Esophagus muscularis mucosa (tissue), 4 donors: ENCODE measurements at regions not wholly inside any gene's neighbourhood (a gene's known extent, or its start where the extent isn't known, plus 50 kb on each side); places are given as distances from the start of the nearest gene placed in this dataset.

Experiments
- EP300 ChIP-seq: sonication (generic); formaldehyde crosslinking; IDR thresholded peaks from one replicate; pipeline ENCODE4 v1.6.1; 2017; ENCODE audit warnings: antibody characterized with exemption
- POLR2A ChIP-seq: fragments of 450-650 bp; IDR thresholded peaks from one replicate; pipeline ENCODE4 v1.6.1; 2017; ENCODE audit warnings: antibody characterized with exemption, moderate library complexity, mild to moderate bottlenecking, low read depth
- POLR2AphosphoS5 ChIP-seq, 2 donors: sonication (generic); formaldehyde crosslinking; IDR thresholded peaks; one replicate each; pipeline ENCODE4 v1.6.1; 2017; ENCODE audit warnings: antibody characterized with exemption in 2 of 2
- TF ChIP-seq, protein P1 (sequence below), 3 experiments: fragments of 200-600 bp in 2 of 3; fragments of 450-650 bp in 1 of 3; sonication (generic) in 2 of 3; IDR thresholded peaks; one replicate each; pipeline ENCODE4 v1.5.1; 2017 to 2019; ENCODE audit warnings: antibody characterized with exemption in 3 of 3, mild to moderate bottlenecking in 2 of 3, moderate library complexity in 1 of 3

DNA sequence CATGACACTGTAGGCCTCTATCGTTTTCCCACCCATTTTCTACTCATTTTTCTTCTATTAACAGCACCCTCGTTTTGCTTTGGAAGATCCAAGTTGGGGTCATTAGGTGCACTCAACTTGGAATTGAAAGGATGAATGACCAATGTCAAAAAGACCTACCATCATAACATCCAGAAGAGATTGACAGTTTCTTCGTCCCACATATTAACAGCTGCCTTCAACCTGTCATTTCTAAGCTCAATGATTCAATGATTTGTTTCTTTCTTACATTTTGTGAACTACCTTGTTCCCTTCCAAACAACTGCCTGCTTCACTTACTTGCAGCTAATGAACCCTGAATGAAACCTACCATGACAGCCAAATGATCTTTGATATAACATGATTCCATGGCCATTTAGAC is 224.0 kb upstream of the KCNH7 start:
- TF ChIP-seq EP300 = no peak
- TF ChIP-seq, protein P1, sequence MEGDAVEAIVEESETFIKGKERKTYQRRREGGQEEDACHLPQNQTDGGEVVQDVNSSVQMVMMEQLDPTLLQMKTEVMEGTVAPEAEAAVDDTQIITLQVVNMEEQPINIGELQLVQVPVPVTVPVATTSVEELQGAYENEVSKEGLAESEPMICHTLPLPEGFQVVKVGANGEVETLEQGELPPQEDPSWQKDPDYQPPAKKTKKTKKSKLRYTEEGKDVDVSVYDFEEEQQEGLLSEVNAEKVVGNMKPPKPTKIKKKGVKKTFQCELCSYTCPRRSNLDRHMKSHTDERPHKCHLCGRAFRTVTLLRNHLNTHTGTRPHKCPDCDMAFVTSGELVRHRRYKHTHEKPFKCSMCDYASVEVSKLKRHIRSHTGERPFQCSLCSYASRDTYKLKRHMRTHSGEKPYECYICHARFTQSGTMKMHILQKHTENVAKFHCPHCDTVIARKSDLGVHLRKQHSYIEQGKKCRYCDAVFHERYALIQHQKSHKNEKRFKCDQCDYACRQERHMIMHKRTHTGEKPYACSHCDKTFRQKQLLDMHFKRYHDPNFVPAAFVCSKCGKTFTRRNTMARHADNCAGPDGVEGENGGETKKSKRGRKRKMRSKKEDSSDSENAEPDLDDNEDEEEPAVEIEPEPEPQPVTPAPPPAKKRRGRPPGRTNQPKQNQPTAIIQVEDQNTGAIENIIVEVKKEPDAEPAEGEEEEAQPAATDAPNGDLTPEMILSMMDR (IDR thresholded peaks at IDR 0.05) = no peak
- TF ChIP-seq POLR2A = no peak
- no peak for TF ChIP-seq POLR2AphosphoS5 (IDR thresholded peaks at IDR 0.05)
